Ishikawa (cell line): ENCODE measurements at regions not wholly inside any gene's neighbourhood (a gene's known extent, or its start where the extent isn't known, plus 50 kb on each side); places are given as distances from the start of the nearest gene placed in this dataset.

Source experiments
- CEBPB ChIP-seq: IDR thresholded peaks from 2 replicates; pipeline ENCODE4 v1.6.1; 2012
- CREB1 ChIP-seq: IDR thresholded peaks from 2 replicates; pipeline ENCODE4 v1.6.1; 2012; ENCODE audit warnings: low read depth
- EGR1 ChIP-seq: IDR thresholded peaks from 2 replicates; pipeline ENCODE4 v1.6.1; 2012
- EP300 ChIP-seq: IDR thresholded peaks from 2 replicates; pipeline ENCODE4 v1.6.1; 2012; ENCODE audit warnings: borderline replicate concordance
- MAX ChIP-seq: IDR thresholded peaks from 2 replicates; pipeline ENCODE4 v1.6.1; 2012
- NFIC ChIP-seq: IDR thresholded peaks from 2 replicates; pipeline ENCODE4 v1.6.1; 2012
- REST ChIP-seq: IDR thresholded peaks from 2 replicates; pipeline ENCODE4 v1.6.1; 2012; ENCODE audit warnings: low read depth, mild to moderate bottlenecking
- TAF1 ChIP-seq: IDR thresholded peaks from 2 replicates; pipeline ENCODE4 v1.6.1; 2012; ENCODE audit warnings: low read depth, mild to moderate bottlenecking
- TCF12 ChIP-seq: IDR thresholded peaks from 2 replicates; pipeline ENCODE4 v1.6.1; 2012; ENCODE audit warnings: low read depth
- USF1 ChIP-seq: IDR thresholded peaks from 2 replicates; pipeline ENCODE4 v1.6.1; 2012
- YY1 ChIP-seq: IDR thresholded peaks from 2 replicates; pipeline ENCODE4 v1.6.1; 2012; ENCODE audit warnings: low read depth

GRCh38 chr3:139222100-139222657 is 121.6 kb upstream of the MRPS22 start:
- no peak for TF ChIP-seq EP300
- TF ChIP-seq EGR1 = no peak
- no peak for TF ChIP-seq YY1
- TF ChIP-seq CEBPB = no peak
- no peak for TF ChIP-seq TCF12
- no peak for TF ChIP-seq NFIC
- no peak for TF ChIP-seq USF1
- no peak for TF ChIP-seq TAF1
- TF ChIP-seq MAX = no peak
- no peak for TF ChIP-seq REST
- no peak for TF ChIP-seq CREB1
